ENCODE measurements at regions not wholly inside any gene's neighbourhood (a gene's known extent, or its start where the extent isn't known, plus 50 kb on each side); places are given as distances from the start of the nearest gene placed in this dataset.

DNA sequence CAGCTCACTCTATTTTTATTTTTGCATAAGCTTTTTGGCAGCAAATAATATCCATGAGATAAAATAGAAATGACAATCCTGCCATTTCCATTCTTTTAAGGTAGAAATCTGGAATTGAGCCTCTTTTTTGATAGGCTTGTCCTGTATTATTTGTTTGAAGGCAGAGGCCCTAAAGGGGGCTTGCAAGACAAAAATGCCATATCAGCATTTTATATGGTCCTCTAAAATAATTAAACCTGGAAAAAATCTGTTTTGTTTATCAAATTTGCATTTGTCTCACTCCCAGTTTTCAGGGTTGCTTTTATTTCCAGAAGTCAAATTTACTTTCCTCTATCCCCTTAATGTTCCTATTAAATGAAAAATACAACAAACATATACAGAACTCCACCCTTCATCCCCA lies 134.9 kb upstream of the GAP43 start:
- TF ChIP-seq, protein P1, sequence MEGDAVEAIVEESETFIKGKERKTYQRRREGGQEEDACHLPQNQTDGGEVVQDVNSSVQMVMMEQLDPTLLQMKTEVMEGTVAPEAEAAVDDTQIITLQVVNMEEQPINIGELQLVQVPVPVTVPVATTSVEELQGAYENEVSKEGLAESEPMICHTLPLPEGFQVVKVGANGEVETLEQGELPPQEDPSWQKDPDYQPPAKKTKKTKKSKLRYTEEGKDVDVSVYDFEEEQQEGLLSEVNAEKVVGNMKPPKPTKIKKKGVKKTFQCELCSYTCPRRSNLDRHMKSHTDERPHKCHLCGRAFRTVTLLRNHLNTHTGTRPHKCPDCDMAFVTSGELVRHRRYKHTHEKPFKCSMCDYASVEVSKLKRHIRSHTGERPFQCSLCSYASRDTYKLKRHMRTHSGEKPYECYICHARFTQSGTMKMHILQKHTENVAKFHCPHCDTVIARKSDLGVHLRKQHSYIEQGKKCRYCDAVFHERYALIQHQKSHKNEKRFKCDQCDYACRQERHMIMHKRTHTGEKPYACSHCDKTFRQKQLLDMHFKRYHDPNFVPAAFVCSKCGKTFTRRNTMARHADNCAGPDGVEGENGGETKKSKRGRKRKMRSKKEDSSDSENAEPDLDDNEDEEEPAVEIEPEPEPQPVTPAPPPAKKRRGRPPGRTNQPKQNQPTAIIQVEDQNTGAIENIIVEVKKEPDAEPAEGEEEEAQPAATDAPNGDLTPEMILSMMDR (IDR thresholded peaks at IDR 0.05) = no peak
- TF ChIP-seq POLR2A (IDR thresholded peaks at IDR 0.05) = no peak

All from esophagus squamous epithelium (tissue), 4 donors.